ENCODE measurements at regions not wholly inside any gene's neighbourhood (a gene's known extent, or its start where the extent isn't known, plus 50 kb on each side); places are given as distances from the start of the nearest gene placed in this dataset.
A peak's percentile ranks its signal among the peaks of the same experiment; 100 is the strongest.

- no peaks in the 10 kb centered on the region for H3K36me3 ChIP-seq (replicated peaks in 1 of 2; ENCODE audit: insufficient read depth in 1 of 2, low read depth in 2 of 2)
- DNase-seq (no peak), ATAC-seq (no peak)
- H3K4me1 ChIP-seq = peaks cover 20% of the 10 kb centered on the region
- no peak for TF ChIP-seq CTCF (IDR thresholded peaks at IDR 0.05)
- intact Hi-C loops (cut with DNase I) = no loop called here
- no peak overlapping the region for H3K4me3 ChIP-seq
- 72 to 86% methylated on average over 1 of the region's 1 CpG for WGBS, 2 donors
- H3K27me3 ChIP-seq = no peaks in the 10 kb centered on the region
- no peaks in the 10 kb centered on the region for H3K9me3 ChIP-seq
- H3K27ac ChIP-seq = no peak overlapping the region
These were observed 413.4 kb downstream of the MAN2A1 start for GRCh38 chr5:110103081-110103480.

- Histone ChIP-seq H3K4me3 (no peak overlapping the region), H3K36me3 (replicated peaks in 1 of 2; ENCODE audit: insufficient read depth in 1 of 2, low read depth in 2 of 2) (no peaks in the 10 kb centered on the region), H3K9me3 (no peaks in the 10 kb centered on the region), H3K4me1 (peaks cover 20% of the 10 kb centered on the region), H3K27ac (no peak overlapping the region), H3K27me3 (no peaks in the 10 kb centered on the region)
- ATAC-seq (no peak), DNase-seq (no peak)
- no peak for TF ChIP-seq CTCF (IDR thresholded peaks at IDR 0.05)
- no peak for TF ChIP-seq POLR2A (IDR thresholded peaks at IDR 0.05)
- WGBS, 2 donors = 55 to 65% methylated on average over 13 of the region's 13 CpGs
- intact Hi-C loops (cut with DNase I) = no loop called here
These were observed 414.5 kb downstream of the MAN2A1 start for GRCh38 chr5:110104060-110104725.

- 32 to 37% methylated on average over 4 of the region's 4 CpGs for WGBS, 2 donors
- intact Hi-C loops (cut with DNase I) = no loop called here
- H3K27ac ChIP-seq = no peak overlapping the region
- H3K27me3 ChIP-seq = no peaks in the 10 kb centered on the region
- TF ChIP-seq POLR2A (IDR thresholded peaks at IDR 0.05) (no peak), CTCF (IDR thresholded peaks at IDR 0.05) (no peak)
- H3K4me1 ChIP-seq = peaks cover 20% of the 10 kb centered on the region
- DNase-seq (no peak), ATAC-seq (no peak)
- H3K9me3 ChIP-seq = no peaks in the 10 kb centered on the region
- no peak overlapping the region for H3K4me3 ChIP-seq
- H3K36me3 ChIP-seq (replicated peaks in 1 of 2; ENCODE audit: insufficient read depth in 1 of 2, low read depth in 2 of 2) = no peaks in the 10 kb centered on the region
These were observed 415.3 kb downstream of the MAN2A1 start for GRCh38 chr5:110104726-110105669.

GRCh38 chr5:110105692-110106091 lies 416.0 kb downstream of the MAN2A1 start:
- H3K4me3 ChIP-seq = no peak overlapping the region
- intact Hi-C loops (cut with DNase I) = no loop called here

More at GRCh38 chr5:110105692-110106091, 416.0 kb downstream of the MAN2A1 start:
- no peak overlapping the region for H3K27ac ChIP-seq
- H3K9me3 ChIP-seq = no peaks in the 10 kb centered on the region
- H3K4me1 ChIP-seq = peaks cover 20% of the 10 kb centered on the region
- no peaks in the 10 kb centered on the region for H3K27me3 ChIP-seq
- ATAC-seq = peak; percentile 80
- no peak for TF ChIP-seq CTCF (IDR thresholded peaks at IDR 0.05)
- no peak for TF ChIP-seq POLR2A (IDR thresholded peaks at IDR 0.05)
- H3K36me3 ChIP-seq (replicated peaks in 1 of 2; ENCODE audit: insufficient read depth in 1 of 2, low read depth in 2 of 2) = no peaks in the 10 kb centered on the region
- DNase-seq = peak; percentile 21 to 57 (median 47)
- 10 to 15% methylated on average over 2 of the region's 2 CpGs for WGBS, 2 donors
